Esophagus squamous epithelium (tissue), 4 donors: ENCODE measurements at regions not wholly inside any gene's neighbourhood (a gene's known extent, or its start where the extent isn't known, plus 50 kb on each side); places are given as distances from the start of the nearest gene placed in this dataset.

ENCODE experiments used
- CTCF ChIP-seq, 6 experiments: fragments of 450-650 bp in 4 of 6; fragments of 200-600 bp in 2 of 6; sonication (generic) in 2 of 6; IDR thresholded peaks; one replicate each; pipeline ENCODE4 v1.5.1; 2016 to 2019; ENCODE audit warnings: antibody characterized with exemption in 6 of 6, mild to moderate bottlenecking in 4 of 6, moderate library complexity in 4 of 6
- POLR2A ChIP-seq, 4 donors: fragments of 450-650 bp; IDR thresholded peaks; one replicate each; pipeline ENCODE4 v1.6.1; 2017; ENCODE audit warnings: antibody characterized with exemption in 4 of 4, mild to moderate bottlenecking in 4 of 4, moderate library complexity in 3 of 4

GRCh38 chr12:124426594-124427555, 132.0 kb downstream of the RFLNA start:
- no peak for TF ChIP-seq POLR2A (IDR thresholded peaks at IDR 0.05)
- TF ChIP-seq CTCF (IDR thresholded peaks at IDR 0.05) = no peak
